ENCODE measurements at regions not wholly inside any gene's neighbourhood (a gene's known extent, or its start where the extent isn't known, plus 50 kb on each side); places are given as distances from the start of the nearest gene placed in this dataset.
"Not testable (repeated sequence)": the region's sequence is repeated elsewhere in the genome, so short reads cannot be mapped to it uniquely, and the experiment has no call there.

GRCh38 chr16:21372162-21372835 is 94.2 kb upstream of the CRYM start:
- TF ChIP-seq RAD21 (IDR thresholded peaks at IDR 0.05); EGR1 (IDR thresholded peaks at IDR 0.05; ENCODE audit: low read depth in 2 of 2); FOXA2 (IDR thresholded peaks at IDR 0.05); GABPA (IDR thresholded peaks at IDR 0.05 in 1 of 2, conservative IDR thresholded peaks at IDR 0.05 in 1 of 2); MAX (IDR thresholded peaks at IDR 0.05); FOXA1 (IDR thresholded peaks at IDR 0.05); HNF4G (IDR thresholded peaks at IDR 0.05); ATF3 (IDR thresholded peaks at IDR 0.05); TAF1 (conservative IDR thresholded peaks at IDR 0.05); YY1 (IDR thresholded peaks at IDR 0.05): not testable (repeated sequence)
- TF ChIP-seq, protein P1, sequence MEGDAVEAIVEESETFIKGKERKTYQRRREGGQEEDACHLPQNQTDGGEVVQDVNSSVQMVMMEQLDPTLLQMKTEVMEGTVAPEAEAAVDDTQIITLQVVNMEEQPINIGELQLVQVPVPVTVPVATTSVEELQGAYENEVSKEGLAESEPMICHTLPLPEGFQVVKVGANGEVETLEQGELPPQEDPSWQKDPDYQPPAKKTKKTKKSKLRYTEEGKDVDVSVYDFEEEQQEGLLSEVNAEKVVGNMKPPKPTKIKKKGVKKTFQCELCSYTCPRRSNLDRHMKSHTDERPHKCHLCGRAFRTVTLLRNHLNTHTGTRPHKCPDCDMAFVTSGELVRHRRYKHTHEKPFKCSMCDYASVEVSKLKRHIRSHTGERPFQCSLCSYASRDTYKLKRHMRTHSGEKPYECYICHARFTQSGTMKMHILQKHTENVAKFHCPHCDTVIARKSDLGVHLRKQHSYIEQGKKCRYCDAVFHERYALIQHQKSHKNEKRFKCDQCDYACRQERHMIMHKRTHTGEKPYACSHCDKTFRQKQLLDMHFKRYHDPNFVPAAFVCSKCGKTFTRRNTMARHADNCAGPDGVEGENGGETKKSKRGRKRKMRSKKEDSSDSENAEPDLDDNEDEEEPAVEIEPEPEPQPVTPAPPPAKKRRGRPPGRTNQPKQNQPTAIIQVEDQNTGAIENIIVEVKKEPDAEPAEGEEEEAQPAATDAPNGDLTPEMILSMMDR (IDR thresholded peaks at IDR 0.05; ENCODE audit: low read depth, low read length, missing input control): not testable (repeated sequence)
- TF ChIP-seq, protein P2, sequence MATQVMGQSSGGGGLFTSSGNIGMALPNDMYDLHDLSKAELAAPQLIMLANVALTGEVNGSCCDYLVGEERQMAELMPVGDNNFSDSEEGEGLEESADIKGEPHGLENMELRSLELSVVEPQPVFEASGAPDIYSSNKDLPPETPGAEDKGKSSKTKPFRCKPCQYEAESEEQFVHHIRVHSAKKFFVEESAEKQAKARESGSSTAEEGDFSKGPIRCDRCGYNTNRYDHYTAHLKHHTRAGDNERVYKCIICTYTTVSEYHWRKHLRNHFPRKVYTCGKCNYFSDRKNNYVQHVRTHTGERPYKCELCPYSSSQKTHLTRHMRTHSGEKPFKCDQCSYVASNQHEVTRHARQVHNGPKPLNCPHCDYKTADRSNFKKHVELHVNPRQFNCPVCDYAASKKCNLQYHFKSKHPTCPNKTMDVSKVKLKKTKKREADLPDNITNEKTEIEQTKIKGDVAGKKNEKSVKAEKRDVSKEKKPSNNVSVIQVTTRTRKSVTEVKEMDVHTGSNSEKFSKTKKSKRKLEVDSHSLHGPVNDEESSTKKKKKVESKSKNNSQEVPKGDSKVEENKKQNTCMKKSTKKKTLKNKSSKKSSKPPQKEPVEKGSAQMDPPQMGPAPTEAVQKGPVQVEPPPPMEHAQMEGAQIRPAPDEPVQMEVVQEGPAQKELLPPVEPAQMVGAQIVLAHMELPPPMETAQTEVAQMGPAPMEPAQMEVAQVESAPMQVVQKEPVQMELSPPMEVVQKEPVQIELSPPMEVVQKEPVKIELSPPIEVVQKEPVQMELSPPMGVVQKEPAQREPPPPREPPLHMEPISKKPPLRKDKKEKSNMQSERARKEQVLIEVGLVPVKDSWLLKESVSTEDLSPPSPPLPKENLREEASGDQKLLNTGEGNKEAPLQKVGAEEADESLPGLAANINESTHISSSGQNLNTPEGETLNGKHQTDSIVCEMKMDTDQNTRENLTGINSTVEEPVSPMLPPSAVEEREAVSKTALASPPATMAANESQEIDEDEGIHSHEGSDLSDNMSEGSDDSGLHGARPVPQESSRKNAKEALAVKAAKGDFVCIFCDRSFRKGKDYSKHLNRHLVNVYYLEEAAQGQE (IDR thresholded peaks at IDR 0.05): not testable (repeated sequence)

Data from liver (tissue), 3 donors.